Forelimb muscle (tissue), 1 donor: ENCODE measurements at regions not wholly inside any gene's neighbourhood (a gene's known extent, or its start where the extent isn't known, plus 50 kb on each side); places are given as distances from the start of the nearest gene placed in this dataset.

Experiments
- DNase-seq: peaks from one replicate; pipeline ENCODE4 v3.0.0-alpha.2; 2013; ENCODE audit warnings: low read depth

DNA sequence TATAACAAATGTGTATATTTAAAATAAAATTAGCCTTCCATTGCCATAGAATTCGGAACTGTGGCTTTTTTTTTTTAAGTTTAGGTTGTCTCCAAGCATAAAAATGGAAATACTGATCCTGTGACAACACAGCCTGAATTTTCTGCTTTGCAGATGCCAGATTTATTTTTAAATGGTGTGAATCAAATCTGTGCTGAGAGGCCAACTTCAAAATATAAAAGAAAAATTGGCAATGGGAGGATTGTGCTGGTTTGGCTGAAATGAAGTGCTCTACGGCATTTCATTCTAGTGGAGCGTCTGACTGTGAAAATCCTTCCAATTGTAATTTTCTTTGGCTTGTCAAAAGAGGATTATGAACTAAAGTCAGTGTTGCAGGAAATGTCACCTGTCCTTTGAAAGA, 580.3 kb upstream of the ZFP42 start:
- peak; percentile 26 for DNase-seq

DNA sequence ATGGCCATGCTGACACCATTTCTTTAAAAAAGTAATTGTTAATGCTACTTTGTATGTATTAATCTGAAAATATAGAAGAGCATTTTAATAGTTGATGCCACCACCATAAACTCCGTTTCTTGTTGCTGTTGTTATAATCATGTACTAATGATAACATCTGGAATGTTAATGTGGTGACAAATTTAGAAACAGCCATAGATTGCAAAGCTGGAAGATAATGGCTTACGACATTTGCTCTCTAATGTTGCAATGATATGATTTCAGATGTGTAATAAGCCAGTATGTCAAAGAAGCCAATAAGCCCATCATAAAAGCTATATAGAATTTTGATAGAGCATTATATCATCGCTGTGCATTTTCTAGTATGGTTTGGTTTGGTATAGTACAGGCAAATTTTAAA, 579.4 kb upstream of the ZFP42 start:
- no peak for DNase-seq

DNA sequence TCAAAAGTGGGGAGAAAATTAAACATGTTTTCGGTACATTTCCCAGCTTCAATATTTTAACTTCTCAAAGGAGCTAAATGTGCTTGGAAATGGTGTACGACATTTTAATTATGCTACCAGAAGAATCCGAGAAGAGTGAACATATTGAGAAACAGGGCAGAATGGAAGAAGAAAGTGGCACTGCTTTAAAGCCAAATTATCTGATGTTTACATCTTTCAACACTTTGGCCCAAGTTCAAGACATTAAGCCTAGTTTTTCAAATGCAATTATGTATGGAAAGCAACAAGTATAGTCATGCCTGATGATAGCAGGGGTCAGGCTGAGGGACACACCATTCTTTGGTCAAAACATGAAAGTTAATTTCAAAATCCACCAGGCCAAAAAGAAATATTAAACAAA, 577.9 kb upstream of the ZFP42 start:
- no peak for DNase-seq

DNA sequence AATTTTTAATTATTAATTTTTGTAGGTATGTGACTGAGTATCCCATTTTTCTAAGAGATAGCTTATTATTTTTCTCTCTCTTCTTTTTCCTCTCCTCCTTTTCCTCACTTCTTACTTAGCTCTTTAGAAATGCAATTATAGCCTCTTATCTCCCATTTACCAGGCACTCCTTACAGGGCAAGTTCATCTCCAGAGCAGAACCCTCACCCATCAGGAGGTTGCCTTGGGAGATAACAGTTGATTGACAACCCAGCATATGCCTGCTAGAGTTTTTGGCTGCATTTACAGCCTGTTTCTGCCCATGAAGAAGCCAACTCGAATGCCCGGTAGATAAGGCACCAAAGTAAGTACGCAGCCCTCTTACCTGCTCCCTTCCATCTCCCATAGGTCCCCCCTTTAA, 572.9 kb upstream of the ZFP42 start:
- DNase-seq, result no peak

GRCh38 chr4:187424636-187425035, 570.9 kb upstream of the ZFP42 start:
- no peak for DNase-seq

DNA sequence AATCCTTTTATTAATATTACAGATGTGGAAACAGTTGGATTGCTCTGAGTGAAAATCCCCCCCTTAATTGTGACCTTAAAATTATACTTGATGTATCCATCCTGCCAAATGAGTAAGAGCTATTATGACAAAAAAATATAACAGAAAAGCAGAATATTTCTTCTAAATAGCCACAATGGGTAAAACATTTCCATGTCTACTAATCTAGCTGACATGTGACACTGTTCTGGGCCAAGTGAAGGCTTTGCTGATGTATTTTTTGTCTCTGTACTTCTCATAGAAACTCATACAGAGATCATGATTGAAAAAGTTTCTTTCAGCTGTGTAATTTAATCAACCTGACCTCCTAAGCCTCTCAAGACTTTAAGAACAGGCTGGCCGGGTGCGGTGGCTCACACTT, 569.1 kb upstream of the ZFP42 start:
- DNase-seq, result no peak

DNA sequence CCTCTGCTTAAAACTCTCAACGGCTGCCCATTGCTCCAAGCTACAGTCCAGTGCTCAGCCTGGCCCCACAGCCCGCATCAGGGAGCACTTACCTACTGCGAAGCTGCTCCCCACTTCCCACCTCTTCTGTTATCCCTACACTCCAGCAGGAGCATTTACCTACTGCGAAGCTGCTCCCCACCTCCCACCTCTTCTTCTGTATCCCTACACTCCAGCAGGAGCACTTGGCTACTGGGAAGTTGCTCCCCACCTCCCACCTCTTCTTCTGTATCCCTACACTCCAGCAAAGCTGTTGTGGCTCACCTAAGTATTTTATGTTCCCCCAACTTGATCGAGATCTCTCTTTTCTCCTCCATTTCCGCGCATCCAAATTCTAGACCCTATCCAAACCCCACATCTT, 563.3 kb upstream of the ZFP42 start:
- DNase-seq, result no peak

DNA sequence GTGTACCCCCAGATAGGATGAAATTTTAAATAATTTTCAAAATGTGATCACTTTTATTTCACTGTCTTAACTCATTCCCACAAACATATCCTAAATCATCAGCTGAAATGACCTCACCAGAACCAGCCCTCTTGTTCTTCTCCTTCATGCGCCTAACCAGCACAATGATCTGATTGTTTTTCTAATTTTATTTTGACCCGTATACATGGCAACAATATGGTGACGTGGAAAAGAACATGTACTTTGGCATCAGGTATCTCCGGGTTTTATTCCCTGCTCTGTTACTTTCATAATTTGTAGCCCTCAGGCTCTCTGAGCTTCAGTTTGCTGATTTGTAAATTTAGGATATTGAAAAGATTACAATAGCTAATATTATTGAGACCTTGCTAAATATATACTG, 562.4 kb upstream of the ZFP42 start:
- no peak for DNase-seq

DNA sequence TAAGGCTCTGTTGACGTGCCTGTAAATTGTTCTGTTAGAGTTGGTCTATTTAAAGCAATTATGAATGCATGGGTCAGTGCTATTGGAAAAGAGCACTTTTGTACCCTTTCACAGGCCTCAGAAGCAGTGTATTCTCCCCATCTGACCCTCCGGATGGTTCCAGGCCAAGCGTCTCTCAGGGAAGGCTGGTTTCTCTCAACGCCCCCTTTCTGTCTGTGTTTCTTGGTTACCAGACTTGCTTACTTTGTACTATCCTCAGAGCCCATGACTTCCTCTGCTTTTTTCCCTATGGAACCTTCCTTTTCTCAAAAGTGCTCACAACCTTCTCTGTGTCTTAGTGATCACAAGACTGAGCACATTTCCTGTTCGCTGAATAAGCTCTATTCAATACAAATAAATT, 559.3 kb upstream of the ZFP42 start:
- DNase-seq, result no peak

DNA sequence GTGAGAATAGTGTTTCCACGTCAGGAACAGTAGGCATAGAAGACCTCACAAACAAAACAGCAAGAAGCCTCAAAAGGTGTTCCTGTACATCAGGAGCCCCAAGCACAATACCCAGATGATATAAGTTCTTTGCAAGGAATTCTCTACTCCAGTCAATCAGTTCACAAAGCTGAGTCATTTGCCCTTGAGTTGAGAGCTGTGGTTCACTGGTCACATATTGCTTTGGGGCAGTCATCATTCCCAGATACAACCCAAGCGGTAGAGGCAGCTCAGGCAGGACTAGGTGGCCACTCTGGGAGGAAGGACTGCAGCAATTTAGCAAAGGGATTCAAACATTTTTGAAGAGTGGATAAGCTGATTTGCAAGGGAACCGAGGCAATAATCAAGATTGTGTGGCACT, 551.5 kb upstream of the ZFP42 start:
- no peak for DNase-seq

- no peak for DNase-seq
Measured at GRCh38 chr4:187449702-187450101, 545.9 kb upstream of the ZFP42 start.

- DNase-seq, result no peak
Measured at GRCh38 chr4:187451776-187452175, 543.8 kb upstream of the ZFP42 start.

GRCh38 chr4:187460016-187460415, 535.6 kb upstream of the ZFP42 start:
- DNase-seq, result no peak

DNA sequence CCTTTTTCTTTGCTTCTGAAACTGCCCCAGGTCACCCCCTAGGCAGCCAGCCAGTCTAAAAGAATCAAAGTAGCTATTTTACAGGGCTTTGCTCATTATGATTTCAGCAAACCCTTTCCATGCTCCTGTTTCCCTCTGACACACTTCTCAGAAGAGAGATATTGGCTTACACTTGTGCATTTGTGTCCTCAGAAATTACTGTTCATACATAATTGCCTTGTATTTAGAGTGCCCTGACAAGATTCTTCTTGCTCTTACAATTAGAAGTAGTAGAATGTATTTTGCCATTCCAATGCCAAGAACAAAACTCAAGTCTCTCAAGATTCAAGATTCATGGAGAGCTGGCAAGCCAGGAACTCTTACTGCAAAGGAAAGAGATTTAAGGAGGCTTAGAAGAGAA, 531.0 kb upstream of the ZFP42 start:
- no peak for DNase-seq

GRCh38 chr4:187467224-187467623, 528.3 kb upstream of the ZFP42 start:
- no peak for DNase-seq

- DNase-seq, result no peak
Measured at GRCh38 chr4:187469627-187470026, 525.9 kb upstream of the ZFP42 start.

DNA sequence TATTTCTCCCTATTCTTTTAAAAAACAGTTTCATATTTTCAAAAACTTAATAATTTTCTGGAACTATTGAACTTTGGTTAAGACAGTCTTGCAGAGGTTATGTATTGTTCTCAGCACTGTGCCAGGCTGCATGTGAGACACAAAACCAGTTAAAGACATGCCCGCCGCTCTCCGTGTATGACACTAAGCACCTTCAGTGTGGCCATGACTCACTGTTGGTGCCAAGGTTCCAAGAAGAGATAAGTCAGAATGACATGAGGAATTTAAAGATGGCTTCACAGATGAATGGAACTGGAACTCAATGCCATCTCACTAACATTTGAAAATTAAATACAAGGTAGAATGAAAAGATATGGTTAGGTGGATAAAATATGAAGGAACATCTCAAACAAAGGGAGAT, 525.5 kb upstream of the ZFP42 start:
- no peak for DNase-seq

- no peak for DNase-seq
Measured at GRCh38 chr4:187474238-187474637, 521.3 kb upstream of the ZFP42 start.

GRCh38 chr4:187475901-187476300, 519.7 kb upstream of the ZFP42 start:
- no peak for DNase-seq

DNA sequence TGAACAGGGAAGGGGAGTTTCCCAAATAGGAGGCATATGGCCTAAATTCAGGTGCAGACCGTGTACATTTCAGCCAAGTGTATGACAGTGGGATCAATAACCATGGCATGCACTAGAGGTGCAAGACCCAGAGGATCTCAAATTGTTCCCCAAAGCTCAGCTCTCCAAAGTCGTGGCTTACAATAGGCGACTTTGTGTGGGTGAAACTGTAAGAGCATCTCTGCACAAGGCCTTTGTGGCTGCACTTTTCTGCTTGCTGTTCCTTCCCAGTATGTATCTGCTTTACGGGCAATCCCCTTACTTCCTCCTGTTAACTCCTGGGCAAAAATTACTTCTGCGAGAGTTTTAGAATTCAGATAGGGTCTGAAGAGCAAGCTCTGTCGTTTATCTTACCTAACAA, 518.3 kb upstream of the ZFP42 start:
- no peak for DNase-seq

GRCh38 chr4:187478292-187479140, 517.1 kb upstream of the ZFP42 start:
- DNase-seq, result no peak

DNA sequence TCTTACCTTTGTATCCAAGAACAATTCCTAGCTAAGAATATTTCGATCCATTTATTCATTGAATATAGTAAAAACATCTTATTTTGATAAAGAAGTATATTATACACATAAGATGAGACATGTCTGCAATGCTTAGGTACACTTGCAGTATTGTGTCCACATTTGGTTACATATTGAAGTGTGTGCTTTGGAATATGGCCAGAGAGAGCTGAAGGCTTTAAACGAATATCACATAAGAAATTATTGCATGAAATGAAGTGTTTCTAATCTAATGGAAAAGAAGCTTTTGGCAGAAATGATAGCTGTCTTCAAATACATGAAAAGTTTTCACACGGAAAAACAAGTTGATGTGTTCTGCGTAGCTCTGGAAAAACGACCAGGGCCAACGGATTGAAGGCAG, 516.1 kb upstream of the ZFP42 start:
- no peak for DNase-seq

GRCh38 chr4:187480146-187481145, 515.1 kb upstream of the ZFP42 start:
- DNase-seq, result no peak
